GM10248 (cell line): ENCODE measurements at regions not wholly inside any gene's neighbourhood (a gene's known extent, or its start where the extent isn't known, plus 50 kb on each side); places are given as distances from the start of the nearest gene placed in this dataset.
A peak's percentile ranks its signal among the peaks of the same experiment; 100 is the strongest.

Experiments used
- CTCF ChIA-PET: fragments of 300-600 bp; sonication (Branson Sonifier 250); formaldehyde crosslinking; extraction: SDS; loops from one replicate; lab custom pipeline; 2021; ENCODE audit warnings: antibody characterized with exemption; lab: Yijun Ruan, JAX
- POLR2A ChIA-PET: fragments of 350-650 bp; sonication (Branson Sonifier 250); formaldehyde crosslinking; extraction: SDS; loops from one replicate; lab custom pipeline; 2020; ENCODE audit warnings: antibody characterized with exemption; lab: Yijun Ruan, JAX
- DNase-seq: peaks from one replicate; pipeline ENCODE4 v3.0.0; 2012; ENCODE audit errors: extremely low spot score
- CTCF ChIP-seq: IDR thresholded peaks from 2 replicates; pipeline ENCODE4 v1.5.1; 2012; ENCODE audit warnings: mild to moderate bottlenecking, low read depth; ENCODE audit errors: extremely low read depth, missing control alignments, control extremely low read depth

- TF ChIP-seq CTCF, result no peak
Observed at GRCh38 chr17:13118311-13118710, 100.5 kb upstream of the ELAC2 start.

GRCh38 chr17:13117616-13118015, 99.8 kb upstream of the ELAC2 start:
- DNase-seq, result no peak
- POLR2A ChIA-PET, result no interaction called here
- CTCF ChIA-PET, result no interaction called here
- no peak for TF ChIP-seq CTCF

More at GRCh38 chr17:13118311-13118710, 100.5 kb upstream of the ELAC2 start:
- no peak for DNase-seq
- ChIA-PET CTCF (no interaction called here), POLR2A (no interaction called here)

DNA sequence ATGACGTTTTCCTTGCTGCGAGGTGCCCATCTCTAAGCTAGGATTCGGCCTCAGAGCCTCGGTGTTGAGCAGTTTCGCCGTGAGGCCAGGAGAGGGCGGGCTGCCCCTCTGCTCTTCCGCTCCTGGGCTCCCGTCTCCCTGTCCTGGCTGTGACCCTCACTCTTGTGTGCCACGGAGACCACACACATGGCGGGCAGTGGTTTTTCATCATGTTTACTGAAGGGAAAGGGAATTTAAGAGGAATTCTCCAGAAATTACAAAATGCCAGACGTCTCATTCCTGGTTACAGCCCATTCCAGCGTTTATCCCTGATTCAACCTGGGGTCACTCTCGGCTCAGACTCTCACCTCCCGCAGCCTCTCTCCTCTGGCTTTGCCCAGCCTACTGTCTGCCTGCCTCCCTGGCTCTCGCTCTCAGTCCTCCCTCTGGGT, 96.8 kb upstream of the ELAC2 start:
- ChIA-PET POLR2A (no interaction called here), CTCF (interaction anchor here (2.2 kb wide), 1 partner anchor 85 kb away, joined by 10 read pairs; no protein-coding TSS in a partner anchor)
- peak; percentile 27 for DNase-seq
- peak; percentile 52 for TF ChIP-seq CTCF

- TF ChIP-seq CTCF, result no peak
- ChIA-PET POLR2A (no interaction called here), CTCF (interaction anchor here (2.2 kb wide), 1 partner anchor 84 kb away, joined by 10 read pairs; no protein-coding TSS in a partner anchor)
- DNase-seq, result no peak
Observed at GRCh38 chr17:13113821-13114525, 96.1 kb upstream of the ELAC2 start.

GRCh38 chr17:13107676-13108235, 89.9 kb upstream of the ELAC2 start:
- CTCF ChIA-PET, result no interaction called here
- no peak for TF ChIP-seq CTCF
- POLR2A ChIA-PET, result no interaction called here
- no peak for DNase-seq

DNA sequence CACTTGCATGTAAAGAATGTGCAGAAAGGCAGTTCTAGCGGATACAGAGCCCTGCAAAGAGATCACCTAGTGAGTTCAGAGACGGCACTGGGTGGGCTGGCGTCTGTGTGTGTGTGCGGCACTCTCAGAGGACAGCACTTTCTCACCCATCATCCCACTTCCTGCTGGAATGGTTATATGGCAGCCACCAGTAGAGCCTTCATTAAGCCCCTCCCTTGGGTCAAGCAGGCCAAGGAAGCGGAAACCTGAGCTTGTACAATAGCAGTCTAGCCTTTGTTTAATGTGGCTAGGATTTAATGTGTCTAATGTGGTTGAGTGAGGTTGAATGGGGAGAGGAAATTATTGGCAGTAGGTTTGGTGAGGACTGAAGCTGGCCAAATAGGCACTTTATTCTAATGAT, 88.3 kb upstream of the ELAC2 start:
- no peak for DNase-seq
- no peak for TF ChIP-seq CTCF
- POLR2A ChIA-PET, result no interaction called here
- CTCF ChIA-PET, result no interaction called here
